HG03064 (cell line): ENCODE measurements at regions not wholly inside any gene's neighbourhood (a gene's known extent, or its start where the extent isn't known, plus 50 kb on each side); places are given as distances from the start of the nearest gene placed in this dataset.

Experiments
- ATAC-seq: cut with Tn5 transposase; IDR thresholded peaks from one replicate; pipeline ENCODE4 v1.9.1; 2021; ENCODE audit warnings: low read depth; ENCODE audit not compliant: unreplicated experiment

DNA sequence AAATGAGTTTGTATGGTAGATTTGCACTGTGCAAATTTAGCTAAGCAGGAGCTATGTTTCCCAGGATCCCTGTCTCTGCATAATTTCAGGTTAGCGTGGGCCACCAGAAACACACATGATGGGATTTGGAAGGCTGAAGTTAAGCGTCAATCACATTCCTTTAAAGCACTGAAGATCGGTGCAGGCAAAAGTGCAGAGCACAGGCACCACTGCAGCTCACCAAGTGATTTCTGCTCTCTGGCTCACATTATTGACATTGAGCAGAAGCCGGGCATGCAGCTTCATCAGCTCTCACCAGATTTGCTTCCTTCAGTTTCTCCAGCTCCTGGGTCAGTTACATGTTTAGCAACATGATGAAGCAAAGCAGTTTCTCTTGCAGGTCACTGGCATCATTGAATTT lies 256.4 kb upstream of the TGFBR2 start:
- no peak for ATAC-seq

GRCh38 chr3:30350901-30351300 lies 255.5 kb upstream of the TGFBR2 start:
- no peak for ATAC-seq

DNA sequence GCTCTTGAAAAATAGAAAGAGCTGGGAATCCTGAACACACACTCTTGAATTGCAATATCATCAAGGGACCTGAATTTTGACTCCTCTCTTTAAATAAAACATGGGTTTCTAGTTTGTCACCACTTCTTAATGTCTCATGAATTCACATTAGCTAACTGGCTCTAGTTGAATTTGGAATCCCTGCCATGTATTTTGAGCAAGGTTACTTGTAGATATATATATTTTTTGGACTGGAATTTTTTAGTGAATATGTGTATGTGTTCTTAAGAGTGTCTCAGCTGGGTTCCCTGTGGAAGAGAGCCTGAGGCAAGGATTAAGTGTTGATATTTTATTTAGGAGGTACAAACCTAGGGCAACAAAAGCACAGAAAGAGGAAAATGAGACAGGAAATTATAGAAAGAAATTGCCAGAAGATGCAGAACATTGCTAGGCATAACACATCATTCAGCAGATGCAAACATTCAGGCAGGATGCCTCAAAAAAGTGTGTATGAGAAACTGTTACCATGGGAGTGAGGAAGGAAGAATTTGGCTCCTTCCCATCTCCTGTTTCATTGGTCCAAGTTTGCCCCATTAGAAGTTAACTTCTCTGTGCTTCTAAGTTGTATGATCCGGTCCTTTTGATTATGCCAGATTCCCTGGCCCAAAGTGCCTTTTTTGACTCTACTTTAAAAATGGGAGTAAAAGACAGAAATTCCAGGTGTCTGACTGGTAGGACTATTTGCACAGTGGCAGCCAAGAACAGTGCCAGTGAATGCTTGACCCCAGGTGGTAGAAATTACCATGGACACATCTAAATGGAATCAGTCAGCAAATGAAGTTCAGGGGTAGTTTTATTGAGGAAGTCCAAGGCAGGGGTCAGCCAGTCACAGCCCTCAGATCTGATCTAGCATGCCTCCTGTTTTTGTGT lies 253.7 kb upstream of the TGFBR2 start:
- no peak for ATAC-seq

DNA sequence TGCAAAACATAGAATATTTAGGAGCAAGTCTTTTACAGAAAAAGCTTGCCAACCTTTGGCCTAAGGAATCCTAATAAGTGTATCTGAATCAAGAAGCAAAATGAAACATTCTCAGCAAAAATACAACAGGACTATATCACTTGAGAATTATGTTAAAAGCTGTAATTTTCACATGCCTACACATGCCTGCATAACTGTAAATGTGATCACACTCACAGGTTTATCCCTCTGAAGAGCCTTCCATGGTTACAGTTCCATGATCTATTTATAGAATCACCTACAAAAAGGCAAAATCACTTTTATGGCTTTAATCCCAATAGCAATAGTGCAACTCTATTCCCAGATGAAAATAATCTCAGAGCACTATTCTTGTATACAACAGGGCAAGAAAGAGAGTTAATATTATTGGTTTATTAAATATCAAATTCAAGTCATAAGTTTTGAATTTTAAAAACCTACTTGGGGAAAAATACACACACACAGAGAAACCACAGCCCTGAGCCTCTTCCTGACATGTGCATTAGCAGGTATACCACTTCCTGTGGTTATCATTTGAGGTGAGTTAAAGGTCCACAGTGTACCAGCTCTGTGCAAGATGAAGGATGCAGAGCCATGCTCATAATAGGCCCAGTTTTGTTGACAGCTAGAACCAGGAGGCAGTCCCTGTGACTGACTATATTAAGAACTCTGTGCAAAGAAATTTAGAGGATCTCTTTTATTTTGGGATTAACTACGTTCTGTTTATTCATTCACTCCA lies 252.5 kb upstream of the TGFBR2 start:
- ATAC-seq: peak; percentile 95

- no peak for ATAC-seq
Measured at GRCh38 chr3:30354513-30354912, 251.9 kb upstream of the TGFBR2 start.

DNA sequence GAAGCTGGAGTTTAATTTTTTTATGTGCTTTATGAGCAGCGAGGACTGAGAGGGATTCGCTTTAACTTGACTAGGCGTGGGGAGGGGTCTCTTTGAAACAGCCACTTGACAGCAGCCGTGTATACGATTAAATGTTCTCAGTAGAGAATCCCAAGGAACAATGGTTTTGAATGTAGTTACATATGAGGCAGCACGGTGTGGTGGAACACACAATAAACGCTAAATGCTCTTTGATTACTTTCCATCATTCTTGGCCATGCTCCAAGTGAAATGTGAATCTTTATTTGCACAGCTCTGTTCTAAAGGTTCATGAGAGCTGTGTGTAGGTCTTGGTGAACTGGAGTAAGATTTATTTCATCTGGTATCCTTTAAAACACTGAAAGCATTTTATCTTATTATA lies 251.4 kb upstream of the TGFBR2 start:
- ATAC-seq: no peak

- ATAC-seq: no peak
Measured at GRCh38 chr3:30355622-30356021, 250.8 kb upstream of the TGFBR2 start.

DNA sequence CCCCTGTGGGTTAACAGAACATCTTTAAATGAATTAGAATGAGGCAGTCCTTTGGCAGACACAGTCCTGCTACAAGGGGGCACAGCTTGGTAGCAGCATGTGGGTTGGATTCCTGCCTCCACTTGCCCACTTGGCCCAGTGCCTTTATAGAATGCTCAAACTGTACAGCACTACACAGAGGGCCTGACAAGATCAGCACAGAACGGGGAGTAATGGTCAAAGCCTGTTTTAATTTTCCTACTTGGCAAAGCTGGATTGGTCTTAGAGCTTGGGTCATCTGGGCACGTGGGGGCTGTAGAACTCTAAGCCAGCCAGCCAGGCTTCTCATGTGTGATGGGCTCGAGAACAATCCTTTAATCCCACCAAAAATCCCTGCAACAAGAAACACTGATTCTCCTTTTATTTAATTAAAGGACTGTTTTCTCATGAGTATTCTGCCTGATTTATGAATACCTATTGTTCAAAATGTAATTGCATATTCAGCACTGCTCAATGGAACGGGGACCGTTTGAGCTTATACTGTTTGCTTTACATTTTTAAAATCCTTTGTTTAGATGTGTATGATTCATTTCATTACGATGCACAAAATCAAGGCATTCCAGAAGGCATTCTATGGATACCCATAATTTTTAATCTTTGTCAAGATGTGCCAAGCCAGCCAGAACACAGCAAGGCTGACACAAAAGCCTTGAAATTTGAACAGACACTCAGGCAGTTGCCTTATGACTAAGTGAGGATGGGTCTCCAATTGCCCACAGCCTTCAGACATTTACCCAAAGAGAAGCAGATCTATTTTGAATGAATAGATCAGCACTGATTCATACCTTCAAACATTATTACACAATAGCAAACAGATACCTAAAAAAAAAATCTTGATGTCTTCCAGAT lies 249.3 kb upstream of the TGFBR2 start:
- no peak for ATAC-seq

- no peak for ATAC-seq
Measured at GRCh38 chr3:30357897-30358296, 248.5 kb upstream of the TGFBR2 start.

DNA sequence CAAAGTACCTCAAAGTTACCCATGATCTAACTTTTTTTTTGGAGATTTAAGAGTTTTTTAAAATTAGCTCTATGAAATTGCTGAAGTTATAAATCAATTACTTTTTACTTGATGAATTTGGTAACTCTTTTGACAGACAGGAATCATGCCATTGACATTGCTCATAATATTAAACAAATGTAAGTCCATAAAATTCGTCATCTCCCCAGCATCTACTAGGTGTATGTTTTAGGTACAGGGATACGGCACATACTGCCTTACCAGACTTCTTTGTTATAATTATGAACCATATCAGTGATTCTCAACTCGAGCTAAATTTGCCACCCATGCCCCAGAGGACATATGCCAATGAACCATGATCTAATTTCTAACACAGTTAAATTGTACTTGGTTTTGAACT lies 247.5 kb upstream of the TGFBR2 start:
- ATAC-seq: no peak

GRCh38 chr3:30368978-30369377 lies 237.4 kb upstream of the TGFBR2 start:
- no peak for ATAC-seq

DNA sequence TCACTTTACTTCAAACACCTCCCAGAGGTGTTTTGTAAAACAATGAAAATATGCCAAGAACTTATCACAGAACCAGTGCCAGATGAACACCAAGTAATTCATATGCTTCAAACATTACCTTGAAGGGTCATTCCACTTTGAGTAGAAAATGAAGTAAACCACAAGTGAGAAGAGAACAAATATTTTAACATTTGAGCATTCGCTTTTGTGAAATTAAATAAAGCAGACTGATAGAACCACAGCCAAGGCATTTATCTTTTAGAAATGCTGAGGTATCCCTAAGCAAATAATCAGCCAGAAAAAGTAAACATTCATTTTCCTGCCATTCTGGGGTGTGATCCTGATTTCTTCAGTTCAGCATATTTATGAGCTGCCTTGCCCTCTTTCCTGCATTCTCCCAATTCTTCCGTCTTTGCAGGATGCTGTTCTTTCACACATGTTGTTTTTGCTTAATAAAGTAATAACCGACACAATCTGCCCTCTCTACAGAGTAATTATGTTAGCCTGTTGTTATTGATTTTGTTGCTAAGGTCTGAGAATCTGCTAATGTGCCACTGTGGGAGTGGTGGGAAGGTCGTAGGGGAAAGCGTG lies 235.6 kb upstream of the TGFBR2 start:
- ATAC-seq: no peak

- no peak for ATAC-seq
Measured at GRCh38 chr3:30372837-30373236, 233.6 kb upstream of the TGFBR2 start.

GRCh38 chr3:30384546-30385072 lies 221.8 kb upstream of the TGFBR2 start:
- ATAC-seq: no peak

DNA sequence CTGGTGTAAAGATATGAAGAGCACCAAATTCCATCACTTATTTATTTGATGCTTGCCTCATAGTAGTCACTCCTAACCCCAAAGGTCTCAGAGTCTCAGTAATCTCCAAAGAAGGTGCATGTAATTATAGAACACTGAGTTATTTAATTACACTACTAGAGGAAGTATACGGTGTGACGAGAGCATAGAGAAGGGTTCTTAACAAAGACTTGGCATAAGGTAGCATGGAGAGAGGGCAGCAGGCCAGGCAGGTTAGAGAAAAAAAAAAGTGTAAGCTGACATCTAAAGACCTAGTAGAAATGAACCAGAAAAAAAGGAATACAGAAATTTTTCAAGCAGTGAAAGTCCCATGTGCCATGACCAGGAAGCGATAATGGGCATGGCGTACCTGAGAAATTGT lies 213.3 kb upstream of the TGFBR2 start:
- no peak for ATAC-seq

- no peak for ATAC-seq
Measured at GRCh38 chr3:30397030-30397429, 209.4 kb upstream of the TGFBR2 start.

DNA sequence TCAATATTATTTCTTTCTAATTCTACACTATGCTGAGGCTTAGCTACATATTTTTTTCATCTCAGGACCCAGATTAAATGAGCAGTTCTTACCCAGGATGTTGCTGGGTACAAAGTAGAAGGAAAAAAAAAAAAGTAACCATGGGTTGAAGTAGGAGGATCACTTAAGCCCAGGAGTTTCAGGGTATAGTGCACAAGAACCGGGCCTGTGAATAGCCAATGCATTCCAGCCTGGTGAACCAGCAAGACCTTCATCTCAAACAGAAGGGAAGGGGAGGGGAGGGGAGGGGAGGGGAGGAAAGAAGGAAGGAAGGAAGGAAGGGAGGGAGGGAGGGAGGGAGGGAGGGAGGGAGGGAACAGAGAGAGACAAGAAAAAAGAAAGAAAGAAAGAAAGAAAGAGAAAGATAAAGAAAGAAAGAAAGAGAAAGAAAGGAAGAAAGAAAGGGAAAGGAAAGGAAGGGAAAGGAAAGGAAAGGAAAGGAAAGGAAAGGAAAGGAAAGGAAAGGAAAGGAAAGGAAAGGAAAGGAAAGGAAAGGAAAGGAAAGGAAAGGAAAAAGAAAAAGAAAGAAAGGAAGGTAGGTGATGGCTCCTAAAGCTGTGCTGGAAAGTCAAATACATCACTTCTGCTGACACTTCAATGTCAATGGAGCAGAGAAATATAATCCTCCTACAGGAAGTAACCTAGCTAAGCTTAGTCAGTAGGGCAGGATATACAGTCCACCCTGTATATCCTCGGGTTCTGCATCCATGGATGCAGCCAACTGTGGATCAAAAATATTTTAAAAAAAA lies 206.8 kb upstream of the TGFBR2 start:
- ATAC-seq: no peak

- ATAC-seq: no peak
Measured at GRCh38 chr3:30400926-30401325, 205.5 kb upstream of the TGFBR2 start.

GRCh38 chr3:30401971-30402370 lies 204.4 kb upstream of the TGFBR2 start:
- no peak for ATAC-seq
